Endothelial cell of umbilical vein (primary cell): ENCODE measurements at regions not wholly inside any gene's neighbourhood (a gene's known extent, or its start where the extent isn't known, plus 50 kb on each side); places are given as distances from the start of the nearest gene placed in this dataset.

Source experiments
- BruUV-seq: library from RNA; stranded (reverse); fragments of 400-500 nt; replicated peaks from 2 replicates; lab custom pipeline; 2021; lab: Mats Ljungman, UMichigan
- CTCF ChIA-PET: fragments of 300-600, 350-600 bp; sonication (Branson Sonifier 250); formaldehyde crosslinking; loops from one replicate; lab custom pipeline; 2021; ENCODE audit warnings: antibody characterized with exemption, inconsistent platforms; lab: Charles Lee
- POLR2A ChIA-PET: fragments of 300-600, 350-600 bp; sonication (Branson Sonifier 250); formaldehyde crosslinking; loops from one replicate; lab custom pipeline; 2021; ENCODE audit warnings: antibody characterized with exemption, inconsistent platforms; lab: Charles Lee
- DNase-seq: peaks from one replicate; pipeline ENCODE4 v3.0.0-alpha.2; 2011; ENCODE audit warnings: low read depth, low spot score
- FAIRE-seq: peaks from 2 replicates; lab custom pipeline; 2011; peaks lifted over from hg19 to GRCh38; lab: Jason Lieb, UNC
- H2AFZ ChIP-seq: 2 replicates; pipeline ENCODE4 v1.6.0; 2012; ENCODE audit warnings: low read depth, low read length, control low read depth, inconsistent platforms
- H3K27ac ChIP-seq: 2 replicates; pipeline ENCODE4 v1.5.1; 2011; ENCODE audit warnings: low read depth, mild to moderate bottlenecking, control low read depth, low read length, moderate library complexity; ENCODE audit not compliant: insufficient read depth
- H3K27me3 ChIP-seq, 2 experiments: 2 replicates each; pipeline versions ENCODE4 v1.6.0 to v1.6.1; 2011; ENCODE audit warnings: low read length in 2 of 2, mixed read lengths in 1 of 2; ENCODE audit not compliant: control insufficient read depth in 2 of 2, insufficient read depth in 2 of 2
- H3K36me3 ChIP-seq, 2 experiments: 2 replicates in 1 of 2; 3 replicates in 1 of 2; pipeline ENCODE4 v1.5.1; 2011; ENCODE audit warnings: low read length in 2 of 2, mild to moderate bottlenecking in 1 of 2, moderate library complexity in 1 of 2; ENCODE audit not compliant: control insufficient read depth in 2 of 2, insufficient read depth in 2 of 2; ENCODE audit errors: extremely low read depth in 1 of 2
- H3K4me1 ChIP-seq: 3 replicates; pipeline ENCODE4 v1.5.1; 2011; ENCODE audit warnings: mild to moderate bottlenecking, low read length; ENCODE audit not compliant: control insufficient read depth, insufficient read depth; ENCODE audit errors: extremely low read depth
- H3K4me2 ChIP-seq: 2 replicates; pipeline ENCODE4 v1.6.1; 2011; ENCODE audit warnings: low read length, control low read depth, mixed read lengths; ENCODE audit not compliant: insufficient read depth
- H3K4me3 ChIP-seq, 3 experiments: fragments of 200-600 bp in 1 of 3; sonication (generic), shearing (Covaris generic) in 1 of 3; replicated peaks in 1 of 3; 2 replicates each; pipeline ENCODE4 v1.5.1; 2011 to 2016; ENCODE audit warnings: control low read depth in 3 of 3, low read length in 3 of 3, mild to moderate bottlenecking in 2 of 3, inconsistent platforms in 1 of 3, low read depth in 1 of 3, moderate library complexity in 1 of 3; ENCODE audit not compliant: insufficient read depth in 1 of 3
- H3K79me2 ChIP-seq: 2 replicates; pipeline ENCODE4 v1.6.0; 2012; ENCODE audit warnings: low read length, inconsistent platforms; ENCODE audit not compliant: control insufficient read depth, insufficient read depth
- H3K9ac ChIP-seq: replicated peaks from 2 replicates; pipeline ENCODE3; 2011; ENCODE audit warnings: low read length, control low read depth; ENCODE audit not compliant: insufficient read depth; ENCODE audit errors: extremely low read depth
- H3K9me1 ChIP-seq: replicated peaks from 3 replicates; pipeline ENCODE4 v1.6.0; 2011; ENCODE audit warnings: mild to moderate bottlenecking, low read length; ENCODE audit not compliant: control insufficient read depth, insufficient read depth; ENCODE audit errors: extremely low read depth
- H3K9me3 ChIP-seq: replicated peaks from 2 replicates; pipeline ENCODE4 v1.5.1; 2012; ENCODE audit warnings: low read length, inconsistent platforms; ENCODE audit not compliant: control insufficient read depth, insufficient read depth
- H4K20me1 ChIP-seq: replicated peaks from 2 replicates; pipeline ENCODE3; 2011; ENCODE audit warnings: mild to moderate bottlenecking, low read length; ENCODE audit not compliant: control insufficient read depth, insufficient read depth; ENCODE audit errors: extremely low read depth
- CTCF ChIP-seq, 2 donors: IDR thresholded peaks; 1 replicate in 1 of 2; 2 replicates in 1 of 2; pipeline ENCODE4 v1.5.1; 2011; ENCODE audit warnings: low read length in 2 of 2, mild to moderate bottlenecking in 2 of 2, moderate library complexity in 2 of 2, control low read depth in 1 of 2, inconsistent platforms in 1 of 2, low read depth in 1 of 2; ENCODE audit not compliant: insufficient read depth in 1 of 2; ENCODE audit errors: extremely low read depth in 1 of 2
- EZH2 ChIP-seq: IDR thresholded peaks from 2 replicates; pipeline ENCODE4 v1.6.1; 2012; ENCODE audit warnings: borderline replicate concordance, low read depth, mild to moderate bottlenecking, moderate library complexity, low read length, inconsistent platforms; ENCODE audit not compliant: severe bottlenecking
- FOS ChIP-seq: IDR thresholded peaks from 2 replicates; pipeline ENCODE4 v1.6.1; 2011; ENCODE audit warnings: mild to moderate bottlenecking, low read length, moderate library complexity, borderline replicate concordance; ENCODE audit not compliant: insufficient read depth
- GATA2 ChIP-seq: IDR thresholded peaks from 2 replicates; pipeline ENCODE4 v1.7.0; 2011; ENCODE audit warnings: low read depth, mild to moderate bottlenecking, moderate library complexity, mixed read lengths, low read length; ENCODE audit not compliant: insufficient read length, insufficient read depth
- MAX ChIP-seq: IDR thresholded peaks from 2 replicates; pipeline ENCODE4 v1.6.1; 2011; ENCODE audit not compliant: insufficient read depth, insufficient read length
- MYC ChIP-seq: IDR thresholded peaks from one replicate; pipeline ENCODE4 v1.6.1; 2011; ENCODE audit warnings: mild to moderate bottlenecking, low read depth, low read length
- POLR2A ChIP-seq: IDR thresholded peaks from 2 replicates; pipeline ENCODE4 v1.6.1; 2012; ENCODE audit warnings: low read depth, mild to moderate bottlenecking, control low read depth, low read length
- POLR2AphosphoS5 ChIP-seq: IDR thresholded peaks from 2 replicates; pipeline ENCODE4 v1.6.1; 2012; ENCODE audit warnings: low read depth, mild to moderate bottlenecking, control low read depth, low read length, moderate library complexity; ENCODE audit not compliant: insufficient read depth
- dilution Hi-C: fragments of 300-500 bp; cut with MboI; formaldehyde crosslinking; loops from one replicate; pipeline ENCODE4 v1.15.0; 2019; ENCODE audit warnings: low sequenced_read_pairs; ENCODE audit not compliant: extremely low pct_ligation_motif_present
- intact Hi-C: fragments of 100-400 bp; cut with micrococcal nuclease; formaldehyde crosslinking; loops from one replicate; pipeline ENCODE4 v1.10.0; 2022

- H3K4me1 ChIP-seq = no peaks in the 10 kb centered on the region
- H3K27me3 ChIP-seq = peaks cover 0 to 2% of the 10 kb centered on the region in 2 experiments
- no peaks in the 10 kb centered on the region for H3K9me1 ChIP-seq
- no peak overlapping the region for H3K9ac ChIP-seq
- dilution Hi-C loops = no loop called here
- H3K4me3 ChIP-seq = no peak overlapping the region
- no peaks in the 10 kb centered on the region for H3K36me3 ChIP-seq
- FAIRE-seq = no peak
- no peaks in the 10 kb centered on the region for H3K9me3 ChIP-seq
- intact Hi-C loops = no loop called here
- no peaks in the 10 kb centered on the region for H3K79me2 ChIP-seq
- no peak overlapping the region for H3K27ac ChIP-seq
- no TSS peak for BruUV-seq
- no peak overlapping the region for H3K4me2 ChIP-seq
- TF ChIP-seq POLR2AphosphoS5 = no peak
- TF ChIP-seq FOS = no peak
- no peak for TF ChIP-seq GATA2
- TF ChIP-seq EZH2 = no peak
- TF ChIP-seq CTCF (IDR thresholded peaks at IDR 0.05; ENCODE audit: extremely low read depth in 1 of 2, insufficient read depth in 1 of 2, low read depth in 1 of 2, low read length in 2 of 2) = no peak
- TF ChIP-seq MAX = no peak
- TF ChIP-seq MYC = no peak
- no peak for TF ChIP-seq POLR2A
- POLR2A ChIA-PET = no interaction called here
- CTCF ChIA-PET = interaction anchor here (1.1 to 3.8 kb wide), 2 partner anchors 10 to 16 kb away, joined by 3 to 19 read pairs; no protein-coding TSS in a partner anchor
- no peaks in the 10 kb centered on the region for H4K20me1 ChIP-seq
- no peak overlapping the region for H2AFZ ChIP-seq
- DNase-seq = no peak
These were observed 65.3 kb downstream of the CPN2 start for GRCh38 chr3:194285850-194286197.
